Upper lobe of left lung (tissue), 4 donors: ENCODE measurements at regions not wholly inside any gene's neighbourhood (a gene's known extent, or its start where the extent isn't known, plus 50 kb on each side); places are given as distances from the start of the nearest gene placed in this dataset.

Experiments
- CTCF ChIP-seq, 6 experiments: fragments of 450-650 bp in 4 of 6; fragments of 200-600 bp in 2 of 6; sonication (generic) in 2 of 6; IDR thresholded peaks; one replicate each; pipeline ENCODE4 v1.5.1; 2016 to 2019; ENCODE audit warnings: antibody characterized with exemption in 6 of 6
- POLR2AphosphoS5 ChIP-seq, 2 donors: sonication (generic); formaldehyde crosslinking; IDR thresholded peaks; one replicate each; pipeline ENCODE4 v1.5.1; 2017; ENCODE audit warnings: antibody characterized with exemption in 2 of 2

GRCh38 chr12:74915718-74916117 lies 293.9 kb downstream of the KCNC2 start:
- TF ChIP-seq POLR2AphosphoS5 (IDR thresholded peaks at IDR 0.05) (no peak), CTCF (IDR thresholded peaks at IDR 0.05) (no peak)
